ENCODE measurements at regions not wholly inside any gene's neighbourhood (a gene's known extent, or its start where the extent isn't known, plus 50 kb on each side); places are given as distances from the start of the nearest gene placed in this dataset.

GRCh38 chr21:15219894-15220293, 155.1 kb upstream of the NRIP1 start:
- no peak for TF ChIP-seq CTCF (IDR thresholded peaks at IDR 0.05; ENCODE audit: low read depth, low read length)
- DNase-seq (ENCODE audit: low read depth, low spot score): no peak
- no peaks in the 10 kb centered on the region for H3K9me3 ChIP-seq (ENCODE audit: control insufficient read depth, insufficient read depth, low read length)
- no peak overlapping the region for H3K4me3 ChIP-seq (ENCODE audit: low read depth, low read length)
- POLR2A ChIA-PET: no interaction called here
- no peaks in the 10 kb centered on the region for H3K27me3 ChIP-seq (ENCODE audit: control insufficient read depth, insufficient read depth, low read length)
- no peak overlapping the region for H3K27ac ChIP-seq (ENCODE audit: low read depth, low read length)
- CTCF ChIA-PET: no interaction called here

GRCh38 chr21:15221799-15222386, 157.1 kb upstream of the NRIP1 start:
- peak; percentile 7 for DNase-seq (ENCODE audit: low read depth, low spot score)
- POLR2A ChIA-PET: no interaction called here
- no peak for TF ChIP-seq CTCF (IDR thresholded peaks at IDR 0.05; ENCODE audit: low read depth, low read length)
- H3K27ac ChIP-seq (ENCODE audit: low read depth, low read length): no peak overlapping the region
- no peaks in the 10 kb centered on the region for H3K27me3 ChIP-seq (ENCODE audit: control insufficient read depth, insufficient read depth, low read length)
- no peak overlapping the region for H3K4me3 ChIP-seq (ENCODE audit: low read depth, low read length)
- CTCF ChIA-PET: interaction anchor here (0.7 to 1.3 kb wide), 2 partner anchors 157 to 261 kb away, joined by 3 read pairs; partner anchors contain the start of gene NRIP1
- H3K9me3 ChIP-seq (ENCODE audit: control insufficient read depth, insufficient read depth, low read length): no peaks in the 10 kb centered on the region

GRCh38 chr21:15222707-15223106, 157.9 kb upstream of the NRIP1 start:
- Histone ChIP-seq H3K27ac (ENCODE audit: low read depth, low read length) (no peak overlapping the region), H3K4me3 (ENCODE audit: low read depth, low read length) (no peak overlapping the region), H3K27me3 (ENCODE audit: control insufficient read depth, insufficient read depth, low read length) (no peaks in the 10 kb centered on the region), H3K9me3 (ENCODE audit: control insufficient read depth, insufficient read depth, low read length) (no peaks in the 10 kb centered on the region)
- no peak for TF ChIP-seq CTCF (IDR thresholded peaks at IDR 0.05; ENCODE audit: low read depth, low read length)
- ChIA-PET POLR2A (no interaction called here), CTCF (interaction anchor here (0.7 to 1.3 kb wide), 2 partner anchors 158 to 260 kb away, joined by 3 read pairs; partner anchors contain the start of gene NRIP1)
- no peak for DNase-seq (ENCODE audit: low read depth, low spot score)

GRCh38 chr21:15224346-15225086, 159.7 kb upstream of the NRIP1 start:
- TF ChIP-seq CTCF (IDR thresholded peaks at IDR 0.05; ENCODE audit: low read depth, low read length): no peak
- peak; percentile 55 for DNase-seq (ENCODE audit: low read depth, low spot score)
- ChIA-PET CTCF (no interaction called here), POLR2A (interaction anchor here (0.7 kb wide), 1 partner anchor 54 kb away, joined by 4 read pairs; no protein-coding TSS in a partner anchor)
- Histone ChIP-seq H3K4me3 (ENCODE audit: low read depth, low read length) (no peak overlapping the region), H3K9me3 (ENCODE audit: control insufficient read depth, insufficient read depth, low read length) (no peaks in the 10 kb centered on the region), H3K27ac (ENCODE audit: low read depth, low read length) (no peak overlapping the region), H3K27me3 (ENCODE audit: control insufficient read depth, insufficient read depth, low read length) (no peaks in the 10 kb centered on the region)

GRCh38 chr21:15227919-15228318, 163.1 kb upstream of the NRIP1 start:
- POLR2A ChIA-PET: no interaction called here
- H3K27me3 ChIP-seq (ENCODE audit: control insufficient read depth, insufficient read depth, low read length): no peaks in the 10 kb centered on the region
- no peak overlapping the region for H3K27ac ChIP-seq (ENCODE audit: low read depth, low read length)
- H3K9me3 ChIP-seq (ENCODE audit: control insufficient read depth, insufficient read depth, low read length): no peaks in the 10 kb centered on the region
- CTCF ChIA-PET: no interaction called here
- no peak overlapping the region for H3K4me3 ChIP-seq (ENCODE audit: low read depth, low read length)
- no peak for DNase-seq (ENCODE audit: low read depth, low spot score)
- no peak for TF ChIP-seq CTCF (IDR thresholded peaks at IDR 0.05; ENCODE audit: low read depth, low read length)
